ENCODE measurements at regions not wholly inside any gene's neighbourhood (a gene's known extent, or its start where the extent isn't known, plus 50 kb on each side); places are given as distances from the start of the nearest gene placed in this dataset.

GRCh38 chr11:23113887-23114216 is 253.6 kb upstream of the CCDC179 start:
- Histone ChIP-seq H3K27me3 (no peaks in the 10 kb centered on the region), H3K4me1 (peaks cover 0 to 23% (median 3%) of the 10 kb centered on the region in 4 donors), H3K27ac (no peak overlapping the region), H3K9me3 (no peaks in the 10 kb centered on the region), H3K4me3 (no peak overlapping the region), H3K36me3 (no peaks in the 10 kb centered on the region)
- intact Hi-C loops (cut with DNase I; ENCODE audit: low total_unique reads): loop anchor here (10.0 kb wide), 1 partner anchor 189 kb away; no protein-coding TSS in a partner anchor
- no peak for DNase-seq
- TF ChIP-seq CTCF (IDR thresholded peaks at IDR 0.05): no peak

- TF ChIP-seq CTCF (IDR thresholded peaks at IDR 0.05): no peak
- intact Hi-C loops (cut with DNase I; ENCODE audit: low total_unique reads): no loop called here
- H3K27me3 ChIP-seq: no peaks in the 10 kb centered on the region
- H3K4me1 ChIP-seq: peaks cover 0 to 18% (median 0%) of the 10 kb centered on the region in 4 donors
- no peak for DNase-seq
- no peaks in the 10 kb centered on the region for H3K9me3 ChIP-seq
- no peak overlapping the region for H3K27ac ChIP-seq
- no peak overlapping the region for H3K4me3 ChIP-seq
- no peaks in the 10 kb centered on the region for H3K36me3 ChIP-seq
Observed at GRCh38 chr11:23123753-23124152, 263.5 kb upstream of the CCDC179 start.

GRCh38 chr11:23124249-23124648 is 264.0 kb upstream of the CCDC179 start:
- Histone ChIP-seq H3K36me3 (no peaks in the 10 kb centered on the region), H3K4me1 (peaks cover 0 to 18% (median 0%) of the 10 kb centered on the region in 4 donors), H3K4me3 (no peak overlapping the region), H3K9me3 (no peaks in the 10 kb centered on the region), H3K27me3 (no peaks in the 10 kb centered on the region), H3K27ac (no peak overlapping the region)
- no peak for DNase-seq
- intact Hi-C loops (cut with DNase I; ENCODE audit: low total_unique reads): no loop called here
- no peak for TF ChIP-seq CTCF (IDR thresholded peaks at IDR 0.05)

GRCh38 chr11:23124996-23125395 is 264.7 kb upstream of the CCDC179 start:
- TF ChIP-seq CTCF (IDR thresholded peaks at IDR 0.05): no peak
- H3K4me3 ChIP-seq: no peak overlapping the region
- H3K9me3 ChIP-seq: no peaks in the 10 kb centered on the region
- H3K27ac ChIP-seq: no peak overlapping the region
- no peaks in the 10 kb centered on the region for H3K36me3 ChIP-seq
- no peaks in the 10 kb centered on the region for H3K27me3 ChIP-seq
- DNase-seq: no peak
- intact Hi-C loops (cut with DNase I; ENCODE audit: low total_unique reads): no loop called here
- peaks cover 0 to 18% (median 0%) of the 10 kb centered on the region in 4 donors for H3K4me1 ChIP-seq

- no peak for DNase-seq
- Histone ChIP-seq H3K27ac (no peak overlapping the region), H3K36me3 (no peaks in the 10 kb centered on the region), H3K9me3 (no peaks in the 10 kb centered on the region), H3K27me3 (no peaks in the 10 kb centered on the region), H3K4me3 (no peak overlapping the region), H3K4me1 (peaks cover 0 to 18% (median 0%) of the 10 kb centered on the region in 4 donors)
- TF ChIP-seq CTCF (IDR thresholded peaks at IDR 0.05): no peak
- intact Hi-C loops (cut with DNase I; ENCODE audit: low total_unique reads): no loop called here
Observed at GRCh38 chr11:23127706-23128105, 267.4 kb upstream of the CCDC179 start.

- no peaks in the 10 kb centered on the region for H3K9me3 ChIP-seq
- H3K4me3 ChIP-seq: no peak overlapping the region
- TF ChIP-seq CTCF (IDR thresholded peaks at IDR 0.05): no peak
- H3K27me3 ChIP-seq: no peaks in the 10 kb centered on the region
- no peaks in the 10 kb centered on the region for H3K4me1 ChIP-seq
- H3K36me3 ChIP-seq: no peaks in the 10 kb centered on the region
- H3K27ac ChIP-seq: no peak overlapping the region
- intact Hi-C loops (cut with DNase I; ENCODE audit: low total_unique reads): no loop called here
- no peak for DNase-seq
Observed at GRCh38 chr11:23134627-23135026, 274.4 kb upstream of the CCDC179 start.

Data from tibial artery (tissue), 4 donors.